Panc1 (cell line): ENCODE measurements at regions not wholly inside any gene's neighbourhood (a gene's known extent, or its start where the extent isn't known, plus 50 kb on each side); places are given as distances from the start of the nearest gene placed in this dataset.

Source experiments
- TCF7L2 ChIP-seq: IDR thresholded peaks from 2 replicates; pipeline ENCODE4 v1.6.1; 2011; ENCODE audit warnings: mild to moderate bottlenecking, low read depth, low read length, inconsistent platforms
- TF ChIP-seq, protein P1 (sequence below): fragments of 450-650 bp; IDR thresholded peaks from 2 replicates; pipeline ENCODE4 v1.5.1; 2017; ENCODE audit warnings: mild to moderate bottlenecking

DNA sequence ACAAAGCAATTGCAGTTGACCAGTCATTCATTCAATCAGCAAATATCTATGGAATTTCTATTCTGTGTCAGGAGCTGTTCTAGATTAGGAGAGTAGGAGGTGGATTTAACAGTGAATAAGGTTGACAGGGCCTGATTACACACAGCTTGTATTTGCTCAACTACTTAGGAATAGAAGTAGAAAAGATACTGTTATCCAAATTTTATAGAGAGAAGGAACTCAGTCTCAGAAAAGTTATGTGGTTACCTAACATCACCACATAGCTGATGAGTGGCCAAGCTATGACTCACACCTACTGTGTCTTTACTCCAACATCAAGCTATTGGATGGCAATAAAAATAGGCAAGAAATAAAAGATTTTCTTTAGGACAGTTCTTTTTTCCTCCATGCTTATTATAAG, 374.8 kb downstream of the RMST start:
- TF ChIP-seq, protein P1, sequence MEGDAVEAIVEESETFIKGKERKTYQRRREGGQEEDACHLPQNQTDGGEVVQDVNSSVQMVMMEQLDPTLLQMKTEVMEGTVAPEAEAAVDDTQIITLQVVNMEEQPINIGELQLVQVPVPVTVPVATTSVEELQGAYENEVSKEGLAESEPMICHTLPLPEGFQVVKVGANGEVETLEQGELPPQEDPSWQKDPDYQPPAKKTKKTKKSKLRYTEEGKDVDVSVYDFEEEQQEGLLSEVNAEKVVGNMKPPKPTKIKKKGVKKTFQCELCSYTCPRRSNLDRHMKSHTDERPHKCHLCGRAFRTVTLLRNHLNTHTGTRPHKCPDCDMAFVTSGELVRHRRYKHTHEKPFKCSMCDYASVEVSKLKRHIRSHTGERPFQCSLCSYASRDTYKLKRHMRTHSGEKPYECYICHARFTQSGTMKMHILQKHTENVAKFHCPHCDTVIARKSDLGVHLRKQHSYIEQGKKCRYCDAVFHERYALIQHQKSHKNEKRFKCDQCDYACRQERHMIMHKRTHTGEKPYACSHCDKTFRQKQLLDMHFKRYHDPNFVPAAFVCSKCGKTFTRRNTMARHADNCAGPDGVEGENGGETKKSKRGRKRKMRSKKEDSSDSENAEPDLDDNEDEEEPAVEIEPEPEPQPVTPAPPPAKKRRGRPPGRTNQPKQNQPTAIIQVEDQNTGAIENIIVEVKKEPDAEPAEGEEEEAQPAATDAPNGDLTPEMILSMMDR = no peak
- no peak for TF ChIP-seq TCF7L2
